ENCODE measurements at regions not wholly inside any gene's neighbourhood (a gene's known extent, or its start where the extent isn't known, plus 50 kb on each side); places are given as distances from the start of the nearest gene placed in this dataset.

- TF ChIP-seq POLR2AphosphoS5 (IDR thresholded peaks at IDR 0.05; ENCODE audit: insufficient read depth in 1 of 2, low read depth in 1 of 2): no peak
- TF ChIP-seq CTCF (IDR thresholded peaks at IDR 0.05): no peak
These were observed 782.0 kb upstream of the KLHL1 start for GRCh38 chr13:70890289-70890688.
